GM12875 (cell line): ENCODE measurements at regions not wholly inside any gene's neighbourhood (a gene's known extent, or its start where the extent isn't known, plus 50 kb on each side); places are given as distances from the start of the nearest gene placed in this dataset.

Experiments
- H3K4me3 ChIP-seq: one replicate; pipeline ENCODE4 v1.5.1; 2011; ENCODE audit warnings: low read depth, low read length, control low read depth
- CTCF ChIP-seq: IDR thresholded peaks from 2 replicates; pipeline ENCODE4 v1.5.1; 2011; ENCODE audit warnings: low read depth, mild to moderate bottlenecking, control low read depth, inconsistent platforms, low read length, moderate library complexity, borderline replicate concordance; ENCODE audit not compliant: insufficient read depth

- no peak for TF ChIP-seq CTCF
- H3K4me3 ChIP-seq: no peak overlapping the region
Observed at GRCh38 chr6:104575536-104575935, 284.2 kb downstream of the HACE1 start.

- TF ChIP-seq CTCF: no peak
Observed at GRCh38 chr6:104574135-104574750, 285.5 kb downstream of the HACE1 start.

GRCh38 chr6:104573350-104573749, 286.4 kb downstream of the HACE1 start:
- TF ChIP-seq CTCF: no peak
- H3K4me3 ChIP-seq: no peak overlapping the region

More at GRCh38 chr6:104574135-104574750, 285.5 kb downstream of the HACE1 start:
- H3K4me3 ChIP-seq: no peak overlapping the region

GRCh38 chr6:104572901-104573300, 286.8 kb downstream of the HACE1 start:
- TF ChIP-seq CTCF: no peak
- H3K4me3 ChIP-seq: no peak overlapping the region

- no peak for TF ChIP-seq CTCF
- H3K4me3 ChIP-seq: no peak overlapping the region
Observed at GRCh38 chr6:104566411-104566810, 293.3 kb downstream of the HACE1 start.

- no peak for TF ChIP-seq CTCF
- no peak overlapping the region for H3K4me3 ChIP-seq
Observed at GRCh38 chr6:104563306-104563705, 296.4 kb downstream of the HACE1 start.

- H3K4me3 ChIP-seq: no peak overlapping the region
- TF ChIP-seq CTCF: no peak
Observed at GRCh38 chr6:104559435-104560202, 300.1 kb downstream of the HACE1 start.
